Activated CD4-positive, alpha-beta T cell treated with anti-CD3 and anti-CD28 coated beads for 36 hours (primary cell): ENCODE measurements at regions not wholly inside any gene's neighbourhood (a gene's known extent, or its start where the extent isn't known, plus 50 kb on each side); places are given as distances from the start of the nearest gene placed in this dataset.

Source experiments
- ATAC-seq: fragments of 200-7000 bp; cut with Tn5 transposase; one replicate; pipeline ENCODE4 v1.10.0; 2021; ENCODE audit warnings: mild to moderate bottlenecking, moderate library complexity
- CTCF ChIA-PET: fragments of 350-600 bp; sonication (Branson Sonifier 250); formaldehyde crosslinking; loops from one replicate; lab custom pipeline; 2021; ENCODE audit warnings: antibody characterized with exemption; lab: Charles Lee
- POLR2A ChIA-PET: fragments of 350-600 bp; sonication (Branson Sonifier 250); formaldehyde crosslinking; loops from one replicate; lab custom pipeline; 2021; ENCODE audit warnings: antibody characterized with exemption, inconsistent platforms; lab: Charles Lee
- DNase-seq: peaks from one replicate; pipeline ENCODE4 v3.0.0-alpha.2; 2020
- H3K27ac Mint-ChIP-seq: one replicate; pipeline ENCODE4 v1.8.0; 2021; ENCODE audit warnings: mixed read lengths
- H3K27me3 Mint-ChIP-seq: one replicate; pipeline ENCODE4 v1.8.0; 2021; ENCODE audit warnings: mixed read lengths
- H3K36me3 Mint-ChIP-seq: one replicate; pipeline ENCODE4 v1.8.0; 2021; ENCODE audit warnings: low read depth, mixed read lengths
- H3K4me1 Mint-ChIP-seq: one replicate; pipeline ENCODE4 v1.8.0; 2021; ENCODE audit warnings: mixed read lengths
- H3K4me3 Mint-ChIP-seq: one replicate; pipeline ENCODE4 v1.8.0; 2021; ENCODE audit warnings: mild to moderate bottlenecking, moderate library complexity, mixed read lengths
- H3K9me3 Mint-ChIP-seq: one replicate; pipeline ENCODE4 v1.8.0; 2021; ENCODE audit warnings: low read depth, mixed read lengths
- intact Hi-C, 2 experiments: fragments of 100-400 bp; cut with DNase I in 1 of 2; cut with micrococcal nuclease in 1 of 2; formaldehyde crosslinking; loops; one replicate each; pipeline versions ENCODE4 v1.14.2 to v1.15.1; 2022 to 2024; cut with DNase I, micrococcal nuclease

- peaks cover 4% of the 10 kb centered on the region for H3K9me3 Mint-ChIP-seq
- H3K27me3 Mint-ChIP-seq = no peaks in the 10 kb centered on the region
- H3K4me3 Mint-ChIP-seq = no peak overlapping the region
- H3K27ac Mint-ChIP-seq = no peak overlapping the region
- no peaks in the 10 kb centered on the region for H3K36me3 Mint-ChIP-seq
- H3K4me1 Mint-ChIP-seq = no peaks in the 10 kb centered on the region
- POLR2A ChIA-PET = no interaction called here
- no peak for DNase-seq
- CTCF ChIA-PET = interaction anchor here (0.7 kb wide), 1 partner anchor 161 kb away, joined by 3 read pairs; no protein-coding TSS in a partner anchor
- no peak for ATAC-seq
- intact Hi-C loops = loop anchor here in 1 of 2 experiments (5.0 kb wide), 1 partner anchor 50 kb away; no protein-coding TSS in a partner anchor
Observed at GRCh38 chr12:60487284-60487683, 891.5 kb downstream of the SLC16A7 start.

DNA sequence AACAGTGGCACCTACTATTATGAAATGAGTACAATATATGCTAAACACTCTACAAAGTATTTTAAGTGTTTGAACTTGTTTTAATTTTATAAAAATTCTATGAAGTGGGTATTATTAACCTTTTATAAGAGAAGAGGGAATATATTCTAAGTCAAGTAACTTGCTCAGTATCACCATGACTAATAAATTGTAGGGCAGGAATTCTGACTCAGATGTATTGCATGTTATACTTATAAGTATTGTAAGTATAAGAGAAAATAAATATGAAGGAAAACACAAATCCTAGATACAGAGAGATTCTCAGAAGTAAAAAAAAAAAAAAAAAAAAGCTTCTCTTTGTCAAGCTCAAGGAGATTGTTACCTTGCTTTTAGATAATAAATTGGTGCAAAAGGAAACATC is 893.2 kb downstream of the SLC16A7 start:
- intact Hi-C loops = loop anchor here in 1 of 2 experiments (5.0 kb wide), 1 partner anchor 52 kb away; no protein-coding TSS in a partner anchor
- no peak for ATAC-seq
- ChIA-PET POLR2A (no interaction called here), CTCF (no interaction called here)
- DNase-seq = no peak
- Mint-ChIP-seq H3K4me3 (no peak overlapping the region), H3K27ac (no peak overlapping the region), H3K4me1 (no peaks in the 10 kb centered on the region), H3K9me3 (no peaks in the 10 kb centered on the region), H3K36me3 (no peaks in the 10 kb centered on the region), H3K27me3 (no peaks in the 10 kb centered on the region)

- ChIA-PET CTCF (interaction anchor here (0.6 kb wide), 1 partner anchor 1637 kb away, joined by 3 read pairs; no protein-coding TSS in a partner anchor), POLR2A (no interaction called here)
- no peak overlapping the region for H3K27ac Mint-ChIP-seq
- no peaks in the 10 kb centered on the region for H3K36me3 Mint-ChIP-seq
- no peaks in the 10 kb centered on the region for H3K9me3 Mint-ChIP-seq
- intact Hi-C loops = loop anchor here in 1 of 2 experiments (1.0 kb wide), 1 partner anchor 1091 kb away; no protein-coding TSS in a partner anchor
- ATAC-seq = no peak
- no peak overlapping the region for H3K4me3 Mint-ChIP-seq
- H3K4me1 Mint-ChIP-seq = no peaks in the 10 kb centered on the region
- H3K27me3 Mint-ChIP-seq = no peaks in the 10 kb centered on the region
- DNase-seq = no peak
Observed at GRCh38 chr12:60494244-60494643, 898.4 kb downstream of the SLC16A7 start.

GRCh38 chr12:60498656-60499055 is 902.8 kb downstream of the SLC16A7 start:
- ChIA-PET POLR2A (no interaction called here), CTCF (no interaction called here)
- Mint-ChIP-seq H3K36me3 (no peaks in the 10 kb centered on the region), H3K4me3 (no peak overlapping the region), H3K27ac (no peak overlapping the region), H3K4me1 (no peaks in the 10 kb centered on the region), H3K9me3 (no peaks in the 10 kb centered on the region), H3K27me3 (no peaks in the 10 kb centered on the region)
- intact Hi-C loops = no loop called here
- DNase-seq (no peak), ATAC-seq (no peak)

DNA sequence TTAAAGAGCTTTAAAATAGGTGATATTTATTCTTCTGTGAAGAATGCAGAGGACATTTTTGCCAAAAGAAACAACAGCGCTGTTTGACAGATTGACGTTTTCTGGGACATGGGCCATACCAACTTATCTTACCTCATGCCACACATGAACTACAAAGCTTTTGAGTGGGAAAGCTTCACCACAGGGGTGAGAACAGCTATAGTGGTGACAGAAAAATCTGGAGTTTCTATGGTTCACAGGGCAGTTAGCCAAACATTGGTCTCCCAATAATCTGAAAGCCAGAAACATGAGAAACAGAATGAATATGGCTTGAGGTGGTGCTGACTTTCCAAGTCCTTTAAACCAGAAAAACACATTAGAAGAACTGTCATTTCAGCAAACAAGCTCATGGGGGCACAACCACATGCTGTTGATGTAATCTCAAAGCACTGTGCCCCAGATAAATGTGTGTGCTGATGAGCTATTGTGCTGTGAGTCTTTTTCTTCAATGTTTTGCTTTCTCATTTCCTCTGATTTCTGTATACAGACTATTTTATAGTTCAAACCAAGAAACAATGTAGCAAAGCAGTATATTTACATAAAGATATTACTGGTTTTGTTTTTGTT is 905.4 kb downstream of the SLC16A7 start:
- Mint-ChIP-seq H3K27me3 (no peaks in the 10 kb centered on the region), H3K9me3 (no peaks in the 10 kb centered on the region), H3K4me1 (no peaks in the 10 kb centered on the region), H3K27ac (no peak overlapping the region), H3K36me3 (no peaks in the 10 kb centered on the region), H3K4me3 (no peak overlapping the region)
- DNase-seq (no peak), ATAC-seq (no peak)
- POLR2A ChIA-PET = no interaction called here
- CTCF ChIA-PET = interaction anchor here (0.9 kb wide), 1 partner anchor 394 kb away, joined by 3 read pairs; no protein-coding TSS in a partner anchor
- intact Hi-C loops = no loop called here

- Mint-ChIP-seq H3K9me3 (peaks cover 4% of the 10 kb centered on the region), H3K27me3 (no peaks in the 10 kb centered on the region), H3K4me3 (no peak overlapping the region), H3K4me1 (no peaks in the 10 kb centered on the region), H3K27ac (no peak overlapping the region), H3K36me3 (no peaks in the 10 kb centered on the region)
- no peak for DNase-seq
- ChIA-PET POLR2A (no interaction called here), CTCF (no interaction called here)
- no peak for ATAC-seq
- intact Hi-C loops = no loop called here
Observed at GRCh38 chr12:60522684-60523400, 927.0 kb downstream of the SLC16A7 start.

GRCh38 chr12:60529261-60529660 is 933.4 kb downstream of the SLC16A7 start:
- Mint-ChIP-seq H3K4me3 (no peak overlapping the region), H3K4me1 (no peaks in the 10 kb centered on the region), H3K36me3 (no peaks in the 10 kb centered on the region), H3K27me3 (no peaks in the 10 kb centered on the region), H3K9me3 (no peaks in the 10 kb centered on the region), H3K27ac (no peak overlapping the region)
- no peak for ATAC-seq
- CTCF ChIA-PET = no interaction called here
- POLR2A ChIA-PET = no interaction called here
- intact Hi-C loops = no loop called here
- DNase-seq = no peak

GRCh38 chr12:60529723-60530122 is 933.9 kb downstream of the SLC16A7 start:
- intact Hi-C loops = no loop called here
- H3K27ac Mint-ChIP-seq = no peak overlapping the region
- ChIA-PET POLR2A (no interaction called here), CTCF (no interaction called here)
- ATAC-seq = no peak
- no peak overlapping the region for H3K4me3 Mint-ChIP-seq
- no peaks in the 10 kb centered on the region for H3K27me3 Mint-ChIP-seq
- no peaks in the 10 kb centered on the region for H3K9me3 Mint-ChIP-seq
- H3K36me3 Mint-ChIP-seq = no peaks in the 10 kb centered on the region
- DNase-seq = no peak
- no peaks in the 10 kb centered on the region for H3K4me1 Mint-ChIP-seq

- no peaks in the 10 kb centered on the region for H3K4me1 Mint-ChIP-seq
- no peaks in the 10 kb centered on the region for H3K27me3 Mint-ChIP-seq
- ATAC-seq (no peak), DNase-seq (no peak)
- no peaks in the 10 kb centered on the region for H3K9me3 Mint-ChIP-seq
- intact Hi-C loops = no loop called here
- H3K36me3 Mint-ChIP-seq = no peaks in the 10 kb centered on the region
- no peak overlapping the region for H3K27ac Mint-ChIP-seq
- ChIA-PET CTCF (no interaction called here), POLR2A (no interaction called here)
- no peak overlapping the region for H3K4me3 Mint-ChIP-seq
Observed at GRCh38 chr12:60535363-60535762, 939.5 kb downstream of the SLC16A7 start.

- Mint-ChIP-seq H3K4me1 (no peaks in the 10 kb centered on the region), H3K27ac (no peak overlapping the region), H3K9me3 (no peaks in the 10 kb centered on the region), H3K27me3 (no peaks in the 10 kb centered on the region), H3K36me3 (no peaks in the 10 kb centered on the region), H3K4me3 (no peak overlapping the region)
- DNase-seq (no peak), ATAC-seq (no peak)
- CTCF ChIA-PET = interaction anchor here (0.7 kb wide), 2 partner anchors 143 to 360 kb away, joined by 3 read pairs; no protein-coding TSS in a partner anchor
- POLR2A ChIA-PET = no interaction called here
- intact Hi-C loops = no loop called here
Observed at GRCh38 chr12:60539592-60539991, 943.8 kb downstream of the SLC16A7 start.

- no peaks in the 10 kb centered on the region for H3K36me3 Mint-ChIP-seq
- POLR2A ChIA-PET = no interaction called here
- H3K4me3 Mint-ChIP-seq = no peak overlapping the region
- H3K27me3 Mint-ChIP-seq = no peaks in the 10 kb centered on the region
- no peak for ATAC-seq
- H3K9me3 Mint-ChIP-seq = peaks cover 5% of the 10 kb centered on the region
- no peak overlapping the region for H3K27ac Mint-ChIP-seq
- DNase-seq = no peak
- intact Hi-C loops = no loop called here
- H3K4me1 Mint-ChIP-seq = no peaks in the 10 kb centered on the region
- CTCF ChIA-PET = no interaction called here
Observed at GRCh38 chr12:60568914-60569313, 973.1 kb downstream of the SLC16A7 start.

DNA sequence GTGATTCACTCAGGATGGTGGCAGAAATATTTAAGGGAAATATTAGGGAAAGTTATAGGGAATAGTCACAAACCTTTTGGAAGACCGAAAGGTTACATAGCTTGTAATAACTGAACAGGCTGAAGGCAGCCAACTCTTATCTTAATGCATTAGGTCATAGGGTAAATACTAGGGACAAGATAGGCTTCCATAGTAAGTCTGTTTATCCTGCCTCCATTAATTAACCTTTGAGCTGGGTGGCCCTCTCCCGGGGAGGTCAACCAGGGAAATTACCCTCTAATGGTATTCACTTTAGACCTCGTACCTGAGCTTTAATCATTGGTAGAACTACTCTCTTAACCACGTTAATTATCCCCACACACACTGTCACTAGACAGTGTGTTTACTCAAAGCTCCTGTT is 981.8 kb downstream of the SLC16A7 start:
- Mint-ChIP-seq H3K4me1 (no peaks in the 10 kb centered on the region), H3K9me3 (no peaks in the 10 kb centered on the region), H3K27me3 (no peaks in the 10 kb centered on the region), H3K27ac (no peak overlapping the region), H3K4me3 (no peak overlapping the region), H3K36me3 (no peaks in the 10 kb centered on the region)
- intact Hi-C loops = no loop called here
- DNase-seq (no peak), ATAC-seq (no peak)
- ChIA-PET POLR2A (no interaction called here), CTCF (no interaction called here)
